Stimulated activated naive CD8-positive, alpha-beta T cell treated with anti-CD3 and anti-CD28 coated beads, Interleukin-15, Interleukin-2, amounts not matched to agents 100 ng/mL and 50 ng/mL, for 24 hours (primary cell): ENCODE measurements at regions not wholly inside any gene's neighbourhood (a gene's known extent, or its start where the extent isn't known, plus 50 kb on each side); places are given as distances from the start of the nearest gene placed in this dataset.

Experiments
- H3K27ac Mint-ChIP-seq: one replicate; pipeline ENCODE4 v1.8.0; 2021; ENCODE audit warnings: mild to moderate bottlenecking, mixed read lengths
- H3K27me3 Mint-ChIP-seq: one replicate; pipeline ENCODE4 v1.8.0; 2021; ENCODE audit warnings: mixed read lengths
- H3K36me3 Mint-ChIP-seq: one replicate; pipeline ENCODE4 v1.8.0; 2021; ENCODE audit warnings: low read depth, mixed read lengths
- H3K4me1 Mint-ChIP-seq: one replicate; pipeline ENCODE4 v1.8.0; 2021; ENCODE audit warnings: low read depth, mixed read lengths
- H3K4me3 Mint-ChIP-seq: one replicate; pipeline ENCODE4 v1.8.0; 2021; ENCODE audit warnings: mild to moderate bottlenecking, mixed read lengths
- H3K9me3 Mint-ChIP-seq: one replicate; pipeline ENCODE4 v1.8.0; 2021; ENCODE audit warnings: mixed read lengths

- Mint-ChIP-seq H3K9me3 (no peaks in the 10 kb centered on the region), H3K4me3 (no peak overlapping the region), H3K36me3 (no peaks in the 10 kb centered on the region), H3K27ac (no peak overlapping the region), H3K27me3 (no peaks in the 10 kb centered on the region), H3K4me1 (no peaks in the 10 kb centered on the region)
Observed at GRCh38 chr10:121064491-121064890, 213.3 kb downstream of the WDR11 start.

- no peaks in the 10 kb centered on the region for H3K36me3 Mint-ChIP-seq
- no peaks in the 10 kb centered on the region for H3K4me1 Mint-ChIP-seq
- H3K4me3 Mint-ChIP-seq: no peak overlapping the region
- H3K9me3 Mint-ChIP-seq: no peaks in the 10 kb centered on the region
- H3K27me3 Mint-ChIP-seq: no peaks in the 10 kb centered on the region
- no peak overlapping the region for H3K27ac Mint-ChIP-seq
Observed at GRCh38 chr10:121065330-121065729, 214.2 kb downstream of the WDR11 start.

DNA sequence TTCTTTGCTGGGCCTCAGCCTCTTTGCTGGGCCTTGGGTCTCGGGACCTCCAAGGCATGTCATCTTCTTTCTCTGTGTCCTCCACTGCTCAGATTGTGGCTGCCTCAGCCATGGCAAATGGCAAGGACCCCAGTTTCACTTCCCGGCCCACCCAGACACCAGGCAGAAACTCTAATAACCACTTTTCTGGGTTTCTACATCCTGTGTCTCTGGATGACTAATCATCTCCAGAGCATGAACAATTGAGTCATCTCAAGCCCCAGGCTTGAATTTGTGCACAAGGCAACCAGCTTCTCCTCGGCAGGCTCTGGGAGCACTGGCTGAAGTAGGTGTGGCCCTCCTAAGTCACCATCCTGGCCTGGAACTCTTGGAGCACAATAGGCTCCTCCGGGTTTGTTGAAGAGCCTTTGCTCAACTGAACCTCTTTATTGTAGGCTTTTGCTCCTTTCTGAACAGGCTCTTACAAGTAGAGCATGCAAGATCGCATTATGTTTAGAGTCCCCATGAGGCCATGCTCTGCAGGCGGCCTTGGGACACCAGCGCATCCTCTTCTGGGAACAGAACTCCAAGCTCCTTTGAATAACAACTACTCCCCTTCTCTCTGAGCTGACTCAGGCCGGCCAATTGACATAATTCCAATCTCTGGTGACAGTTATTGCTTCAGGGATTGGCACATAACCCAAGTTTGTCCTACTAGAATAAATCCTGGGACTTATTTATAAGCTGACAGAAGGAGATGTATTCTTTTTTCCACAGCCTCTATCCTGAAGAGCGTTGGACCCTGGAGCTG lies 218.1 kb downstream of the WDR11 start:
- Mint-ChIP-seq H3K27me3 (no peaks in the 10 kb centered on the region), H3K27ac (no peak overlapping the region), H3K4me1 (no peaks in the 10 kb centered on the region), H3K9me3 (peaks cover 4% of the 10 kb centered on the region), H3K4me3 (no peak overlapping the region), H3K36me3 (no peaks in the 10 kb centered on the region)

GRCh38 chr10:121070275-121071070 lies 219.3 kb downstream of the WDR11 start:
- H3K27ac Mint-ChIP-seq: no peak overlapping the region

GRCh38 chr10:121071901-121072300 lies 220.7 kb downstream of the WDR11 start:
- H3K9me3 Mint-ChIP-seq: peaks cover 4% of the 10 kb centered on the region
- no peak overlapping the region for H3K27ac Mint-ChIP-seq
- no peaks in the 10 kb centered on the region for H3K4me1 Mint-ChIP-seq
- H3K36me3 Mint-ChIP-seq: no peaks in the 10 kb centered on the region
- no peaks in the 10 kb centered on the region for H3K27me3 Mint-ChIP-seq
- no peak overlapping the region for H3K4me3 Mint-ChIP-seq

More at GRCh38 chr10:121070275-121071070, 219.3 kb downstream of the WDR11 start:
- no peak overlapping the region for H3K4me3 Mint-ChIP-seq
- no peaks in the 10 kb centered on the region for H3K4me1 Mint-ChIP-seq
- H3K9me3 Mint-ChIP-seq: peaks cover 4% of the 10 kb centered on the region
- H3K36me3 Mint-ChIP-seq: no peaks in the 10 kb centered on the region
- no peaks in the 10 kb centered on the region for H3K27me3 Mint-ChIP-seq

DNA sequence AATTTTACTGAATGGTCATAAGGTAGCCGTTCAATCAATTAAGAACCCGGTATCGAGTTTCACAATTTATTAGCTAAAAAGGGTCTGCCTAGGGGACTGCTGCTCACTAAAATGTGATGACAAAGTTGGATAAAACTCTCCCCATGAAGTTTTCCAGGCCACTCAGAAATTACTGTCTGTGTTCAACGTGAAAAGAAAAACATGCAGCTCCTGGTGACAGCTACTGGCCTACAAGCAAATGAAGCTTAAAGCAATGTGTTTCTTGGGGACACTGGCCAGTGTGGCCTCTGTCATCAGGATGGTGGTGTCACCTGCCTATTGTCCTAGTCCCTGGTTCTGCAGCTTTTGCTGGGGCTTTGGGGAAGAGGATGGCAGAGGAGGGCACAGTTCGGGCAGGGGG lies 222.6 kb downstream of the WDR11 start:
- H3K36me3 Mint-ChIP-seq: no peaks in the 10 kb centered on the region
- no peaks in the 10 kb centered on the region for H3K4me1 Mint-ChIP-seq
- H3K9me3 Mint-ChIP-seq: peaks cover 4% of the 10 kb centered on the region
- H3K27me3 Mint-ChIP-seq: no peaks in the 10 kb centered on the region
- no peak overlapping the region for H3K27ac Mint-ChIP-seq
- no peak overlapping the region for H3K4me3 Mint-ChIP-seq

DNA sequence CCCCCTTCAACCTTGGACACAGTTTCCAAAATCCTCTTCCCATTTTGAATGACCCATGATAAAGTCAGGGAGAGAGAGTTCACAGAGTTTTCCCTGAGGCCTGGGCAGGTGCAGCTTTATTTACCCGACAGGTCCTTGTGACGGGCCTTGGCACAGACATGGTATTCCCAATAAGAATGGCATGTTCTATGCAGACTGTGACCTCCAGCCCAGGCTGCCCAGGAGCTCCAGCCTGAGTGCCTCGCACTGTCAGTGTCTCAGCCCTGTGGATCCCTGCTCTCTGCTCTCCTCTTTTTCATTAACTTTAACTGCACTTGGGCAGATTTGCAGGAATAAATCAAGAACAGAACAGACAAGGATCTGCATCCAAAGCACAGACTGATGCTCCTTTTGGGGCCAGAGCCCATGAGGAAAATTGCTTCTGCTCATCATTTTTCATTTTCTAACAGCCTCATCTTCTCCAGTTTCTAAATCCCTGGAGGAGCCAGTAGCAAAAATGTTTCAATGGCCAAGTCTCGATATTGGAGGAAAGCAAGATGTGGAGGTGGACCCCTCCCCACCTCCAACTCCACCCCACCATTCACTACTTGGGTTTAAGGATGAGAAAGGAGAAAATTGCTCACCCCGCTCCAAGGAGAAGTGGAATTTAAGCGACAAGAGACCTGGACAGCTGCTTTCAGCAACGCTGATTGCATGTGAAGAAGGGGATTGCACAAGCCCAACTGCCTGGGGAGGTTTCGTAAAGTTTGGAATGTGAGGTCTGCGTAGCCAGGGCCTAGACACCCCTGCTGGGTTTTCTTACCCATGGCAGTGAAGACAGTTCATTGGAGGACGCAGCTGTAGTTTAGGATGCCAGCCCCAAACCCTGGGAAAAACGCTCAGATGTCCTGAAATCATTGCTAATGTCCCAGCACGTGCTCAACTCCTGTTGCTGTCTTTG lies 225.9 kb downstream of the WDR11 start:
- H3K36me3 Mint-ChIP-seq: no peaks in the 10 kb centered on the region
- H3K4me1 Mint-ChIP-seq: no peaks in the 10 kb centered on the region
- H3K9me3 Mint-ChIP-seq: no peaks in the 10 kb centered on the region
- peaks cover 3% of the 10 kb centered on the region for H3K27me3 Mint-ChIP-seq
- no peak overlapping the region for H3K4me3 Mint-ChIP-seq
- H3K27ac Mint-ChIP-seq: no peak overlapping the region

DNA sequence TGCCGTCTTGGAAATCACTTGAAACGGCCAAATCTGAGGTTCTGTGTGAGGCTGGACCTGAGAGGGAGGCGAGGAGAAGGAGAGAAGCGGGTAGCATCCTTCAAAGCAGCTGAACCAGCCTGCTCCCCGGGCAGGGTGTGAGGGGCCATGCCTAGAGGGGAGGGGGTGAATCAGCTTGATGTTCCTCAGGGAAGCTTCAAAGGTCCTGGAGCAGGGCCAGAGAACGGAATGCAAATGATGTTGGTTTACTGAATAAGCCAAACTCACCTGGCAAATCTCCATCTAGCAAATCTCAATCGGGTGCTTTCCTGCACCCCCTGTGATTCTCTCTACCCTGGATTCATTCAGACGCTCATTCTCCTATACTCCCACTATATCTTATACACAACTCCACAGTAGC lies 226.9 kb downstream of the WDR11 start:
- Mint-ChIP-seq H3K27me3 (peaks cover 3% of the 10 kb centered on the region), H3K36me3 (no peaks in the 10 kb centered on the region), H3K27ac (no peak overlapping the region), H3K9me3 (no peaks in the 10 kb centered on the region), H3K4me1 (no peaks in the 10 kb centered on the region), H3K4me3 (no peak overlapping the region)

- H3K27me3 Mint-ChIP-seq: peaks cover 3% of the 10 kb centered on the region
- no peak overlapping the region for H3K27ac Mint-ChIP-seq
- H3K4me1 Mint-ChIP-seq: no peaks in the 10 kb centered on the region
- H3K36me3 Mint-ChIP-seq: no peaks in the 10 kb centered on the region
- H3K4me3 Mint-ChIP-seq: no peak overlapping the region
- H3K9me3 Mint-ChIP-seq: no peaks in the 10 kb centered on the region
Observed at GRCh38 chr10:121078672-121079102, 227.5 kb downstream of the WDR11 start.

- H3K4me1 Mint-ChIP-seq: no peaks in the 10 kb centered on the region
- H3K27me3 Mint-ChIP-seq: peaks cover 3% of the 10 kb centered on the region
- no peaks in the 10 kb centered on the region for H3K9me3 Mint-ChIP-seq
- no peak overlapping the region for H3K27ac Mint-ChIP-seq
- H3K36me3 Mint-ChIP-seq: no peaks in the 10 kb centered on the region
- no peak overlapping the region for H3K4me3 Mint-ChIP-seq
Observed at GRCh38 chr10:121079226-121079625, 228.1 kb downstream of the WDR11 start.

- H3K9me3 Mint-ChIP-seq: no peaks in the 10 kb centered on the region
- no peak overlapping the region for H3K27ac Mint-ChIP-seq
- no peak overlapping the region for H3K4me3 Mint-ChIP-seq
- no peaks in the 10 kb centered on the region for H3K4me1 Mint-ChIP-seq
- peaks cover 3% of the 10 kb centered on the region for H3K27me3 Mint-ChIP-seq
- H3K36me3 Mint-ChIP-seq: no peaks in the 10 kb centered on the region
Observed at GRCh38 chr10:121080281-121080891, 229.2 kb downstream of the WDR11 start.

DNA sequence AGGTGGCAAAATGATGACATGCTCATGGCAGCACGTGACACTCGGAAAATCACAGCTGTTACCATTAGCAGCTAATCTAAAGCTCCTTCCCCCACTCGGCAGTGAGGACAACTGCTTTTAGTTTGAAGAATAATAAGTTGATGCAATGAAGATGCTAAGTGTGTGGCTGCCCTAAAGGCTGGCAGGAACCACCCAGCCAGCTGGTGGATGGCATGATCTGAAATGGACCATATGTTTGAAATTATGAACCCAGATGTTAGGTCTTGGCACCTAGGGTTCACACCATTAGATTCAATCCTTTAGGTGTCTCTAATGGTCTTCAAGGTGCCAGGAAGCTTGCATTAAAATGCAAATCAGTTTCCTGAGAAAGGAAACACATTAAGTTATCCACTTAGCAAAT lies 230.1 kb downstream of the WDR11 start:
- no peak overlapping the region for H3K27ac Mint-ChIP-seq
- H3K9me3 Mint-ChIP-seq: no peaks in the 10 kb centered on the region
- H3K36me3 Mint-ChIP-seq: no peaks in the 10 kb centered on the region
- H3K4me3 Mint-ChIP-seq: no peak overlapping the region
- H3K27me3 Mint-ChIP-seq: peaks cover 3% of the 10 kb centered on the region
- H3K4me1 Mint-ChIP-seq: no peaks in the 10 kb centered on the region

- Mint-ChIP-seq H3K9me3 (peaks cover 6% of the 10 kb centered on the region), H3K27ac (no peak overlapping the region), H3K4me3 (no peak overlapping the region), H3K27me3 (peaks cover 3% of the 10 kb centered on the region), H3K36me3 (no peaks in the 10 kb centered on the region), H3K4me1 (no peaks in the 10 kb centered on the region)
Observed at GRCh38 chr10:121082984-121083383, 231.8 kb downstream of the WDR11 start.

DNA sequence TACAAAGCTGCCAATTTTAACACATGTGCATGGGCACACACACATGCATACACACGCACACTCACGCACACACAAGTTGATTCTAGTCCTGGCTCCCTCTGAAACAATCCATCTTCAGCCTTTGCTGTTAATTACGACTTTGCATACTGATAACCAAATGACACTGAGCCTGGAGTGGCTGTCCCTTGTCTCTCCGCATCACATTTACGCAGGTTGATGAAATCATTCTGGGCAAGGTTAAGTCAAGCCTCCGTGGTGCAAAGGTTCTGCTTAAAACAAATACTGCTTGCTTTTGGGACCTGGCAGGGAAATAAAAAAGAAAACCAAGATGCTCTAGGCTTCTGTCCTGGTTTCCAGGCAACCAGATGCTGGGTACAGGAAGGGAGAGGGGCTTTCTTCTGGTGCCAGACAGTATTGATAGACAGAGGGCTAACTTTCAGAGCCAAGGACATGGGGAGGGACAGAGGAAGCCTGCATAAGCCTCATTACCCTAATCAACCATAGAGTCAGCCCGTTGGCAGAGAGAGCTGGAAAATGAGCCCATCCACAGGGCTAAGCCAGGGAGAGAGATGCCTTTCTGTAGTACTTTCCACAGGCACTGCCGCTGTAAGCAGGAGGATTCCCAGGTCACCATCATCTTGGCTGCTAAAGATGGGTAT lies 233.0 kb downstream of the WDR11 start:
- H3K36me3 Mint-ChIP-seq: no peaks in the 10 kb centered on the region
- H3K27me3 Mint-ChIP-seq: peaks cover 3% of the 10 kb centered on the region
- H3K4me3 Mint-ChIP-seq: no peak overlapping the region
- H3K9me3 Mint-ChIP-seq: peaks cover 6% of the 10 kb centered on the region
- no peaks in the 10 kb centered on the region for H3K4me1 Mint-ChIP-seq
- no peak overlapping the region for H3K27ac Mint-ChIP-seq
